ENCODE measurements at regions not wholly inside any gene's neighbourhood (a gene's known extent, or its start where the extent isn't known, plus 50 kb on each side); places are given as distances from the start of the nearest gene placed in this dataset.

- Mint-ChIP-seq H3K36me3 (ENCODE audit: insufficient read depth) (peaks cover 32% of the 10 kb centered on the region), H3K4me3 (ENCODE audit: low read depth) (no peak overlapping the region), H3K4me1 (ENCODE audit: low read depth) (peaks cover 23% of the 10 kb centered on the region), H3K27ac (no peak overlapping the region), H3K9me3 (ENCODE audit: low read depth) (peaks cover 22% of the 10 kb centered on the region), H3K27me3 (no peaks in the 10 kb centered on the region)
- DNase-seq (ENCODE audit: low spot score, unreplicated experiment): no peak
- TF ChIP-seq, protein P1, sequence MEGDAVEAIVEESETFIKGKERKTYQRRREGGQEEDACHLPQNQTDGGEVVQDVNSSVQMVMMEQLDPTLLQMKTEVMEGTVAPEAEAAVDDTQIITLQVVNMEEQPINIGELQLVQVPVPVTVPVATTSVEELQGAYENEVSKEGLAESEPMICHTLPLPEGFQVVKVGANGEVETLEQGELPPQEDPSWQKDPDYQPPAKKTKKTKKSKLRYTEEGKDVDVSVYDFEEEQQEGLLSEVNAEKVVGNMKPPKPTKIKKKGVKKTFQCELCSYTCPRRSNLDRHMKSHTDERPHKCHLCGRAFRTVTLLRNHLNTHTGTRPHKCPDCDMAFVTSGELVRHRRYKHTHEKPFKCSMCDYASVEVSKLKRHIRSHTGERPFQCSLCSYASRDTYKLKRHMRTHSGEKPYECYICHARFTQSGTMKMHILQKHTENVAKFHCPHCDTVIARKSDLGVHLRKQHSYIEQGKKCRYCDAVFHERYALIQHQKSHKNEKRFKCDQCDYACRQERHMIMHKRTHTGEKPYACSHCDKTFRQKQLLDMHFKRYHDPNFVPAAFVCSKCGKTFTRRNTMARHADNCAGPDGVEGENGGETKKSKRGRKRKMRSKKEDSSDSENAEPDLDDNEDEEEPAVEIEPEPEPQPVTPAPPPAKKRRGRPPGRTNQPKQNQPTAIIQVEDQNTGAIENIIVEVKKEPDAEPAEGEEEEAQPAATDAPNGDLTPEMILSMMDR (IDR thresholded peaks at IDR 0.05; ENCODE audit: unreplicated experiment): no peak
These were observed 254.9 kb downstream of the PRL start for GRCh38 chr6:22041797-22042480.

DNA sequence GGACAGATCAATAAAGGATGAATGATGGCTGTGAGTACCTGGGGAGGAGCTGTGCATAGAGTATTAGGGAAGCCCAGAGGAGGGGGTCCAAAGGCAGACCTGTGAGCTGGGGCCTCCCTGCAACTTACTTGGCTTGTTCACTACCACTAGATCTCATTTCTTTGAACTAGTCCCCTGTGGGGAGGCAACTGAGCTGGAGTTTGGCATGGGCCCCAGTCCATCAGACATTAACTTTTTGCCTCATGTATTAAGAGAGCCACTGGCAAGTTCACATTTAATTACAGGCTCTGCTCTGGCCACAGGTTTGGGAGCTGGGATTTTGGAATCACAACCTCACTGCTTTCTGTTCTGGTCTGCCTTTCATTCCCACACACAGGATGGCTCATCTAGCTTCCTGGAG is 254.1 kb downstream of the PRL start:
- TF ChIP-seq, protein P1 (IDR thresholded peaks at IDR 0.05; ENCODE audit: unreplicated experiment): no peak
- Mint-ChIP-seq H3K27me3 (no peaks in the 10 kb centered on the region), H3K36me3 (ENCODE audit: insufficient read depth) (peaks cover 35% of the 10 kb centered on the region), H3K27ac (no peak overlapping the region), H3K4me3 (ENCODE audit: low read depth) (no peak overlapping the region), H3K4me1 (ENCODE audit: low read depth) (peaks cover 25% of the 10 kb centered on the region), H3K9me3 (ENCODE audit: low read depth) (peaks cover 22% of the 10 kb centered on the region)
- no peak for DNase-seq (ENCODE audit: low spot score, unreplicated experiment)

DNA sequence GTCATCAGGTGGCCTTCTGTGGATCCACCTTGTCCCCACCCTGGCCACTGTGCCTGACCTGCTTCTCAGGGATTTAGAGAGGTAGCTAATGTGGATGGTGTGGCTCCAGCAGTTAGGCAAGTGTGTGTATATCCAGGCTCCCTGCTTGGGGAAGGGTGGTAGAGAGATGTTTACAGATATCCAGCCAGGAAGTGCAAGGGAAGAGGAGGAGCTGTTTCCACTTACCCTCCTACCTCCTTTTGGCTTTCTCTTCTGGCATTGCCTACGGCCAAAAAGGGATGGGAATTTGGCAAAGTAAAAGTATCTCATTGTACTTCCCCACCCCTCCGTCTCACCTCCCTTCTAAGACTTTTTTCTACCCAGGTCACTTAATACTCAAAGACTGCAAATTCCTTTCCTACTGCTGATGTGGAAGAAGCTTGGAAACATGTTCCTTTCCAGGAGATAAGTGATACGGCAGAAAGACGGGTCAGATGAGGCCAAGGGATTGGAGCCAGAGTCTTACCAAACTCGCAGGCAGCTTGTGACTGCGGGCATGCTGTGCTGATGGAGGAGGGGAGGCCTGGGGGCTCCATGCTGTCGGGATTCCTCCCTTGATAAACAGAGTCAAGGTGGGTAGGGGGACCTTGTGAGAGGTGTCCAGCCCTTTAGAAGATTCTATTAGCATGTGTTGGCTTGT is 253.4 kb downstream of the PRL start:
- Mint-ChIP-seq H3K4me3 (ENCODE audit: low read depth) (no peak overlapping the region), H3K4me1 (ENCODE audit: low read depth) (peaks cover 23% of the 10 kb centered on the region), H3K36me3 (ENCODE audit: insufficient read depth) (peaks cover 32% of the 10 kb centered on the region), H3K9me3 (ENCODE audit: low read depth) (peaks cover 21% of the 10 kb centered on the region), H3K27ac (no peak overlapping the region), H3K27me3 (no peaks in the 10 kb centered on the region)
- no peak for DNase-seq (ENCODE audit: low spot score, unreplicated experiment)
- TF ChIP-seq, protein P1 (IDR thresholded peaks at IDR 0.05; ENCODE audit: unreplicated experiment): no peak

DNA sequence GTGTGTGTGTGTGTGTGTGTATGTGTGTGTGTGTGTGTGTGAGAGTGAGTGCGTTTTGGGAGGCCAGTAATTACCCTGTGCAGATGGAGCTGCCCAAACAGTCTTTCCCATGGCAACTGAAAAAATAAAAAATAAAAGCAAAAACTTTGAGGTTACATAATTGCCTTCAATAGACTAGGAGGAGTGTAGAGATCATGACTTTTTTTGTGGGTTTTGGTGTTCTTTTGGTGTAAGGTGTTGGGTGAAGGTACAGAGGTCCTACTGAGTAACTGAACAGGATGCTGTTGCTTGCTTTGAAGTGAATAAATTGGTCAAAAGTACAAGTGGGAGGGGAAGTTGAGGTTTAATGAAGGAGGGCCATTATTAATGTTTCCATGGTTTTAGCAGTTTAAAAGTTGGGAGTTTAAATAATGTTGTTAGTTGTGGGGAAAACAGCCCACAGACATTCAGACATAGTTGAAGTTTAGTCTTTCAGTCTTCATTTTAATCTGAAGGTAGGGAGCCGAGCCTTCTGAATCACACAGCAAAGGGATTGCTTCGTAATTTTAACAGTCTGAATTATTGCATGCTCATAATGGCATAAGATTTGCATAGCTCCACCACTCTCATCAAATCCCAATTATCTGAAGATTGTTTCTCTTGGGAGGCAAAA is 251.4 kb downstream of the PRL start:
- peaks cover 5% of the 10 kb centered on the region for H3K9me3 Mint-ChIP-seq (ENCODE audit: low read depth)
- peaks cover 24% of the 10 kb centered on the region for H3K4me1 Mint-ChIP-seq (ENCODE audit: low read depth)
- peaks cover 20% of the 10 kb centered on the region for H3K36me3 Mint-ChIP-seq (ENCODE audit: insufficient read depth)
- H3K27me3 Mint-ChIP-seq: no peaks in the 10 kb centered on the region
- no peak for DNase-seq (ENCODE audit: low spot score, unreplicated experiment)
- no peak overlapping the region for H3K27ac Mint-ChIP-seq
- H3K4me3 Mint-ChIP-seq (ENCODE audit: low read depth): no peak overlapping the region
- TF ChIP-seq, protein P1 (IDR thresholded peaks at IDR 0.05; ENCODE audit: unreplicated experiment): no peak

DNA sequence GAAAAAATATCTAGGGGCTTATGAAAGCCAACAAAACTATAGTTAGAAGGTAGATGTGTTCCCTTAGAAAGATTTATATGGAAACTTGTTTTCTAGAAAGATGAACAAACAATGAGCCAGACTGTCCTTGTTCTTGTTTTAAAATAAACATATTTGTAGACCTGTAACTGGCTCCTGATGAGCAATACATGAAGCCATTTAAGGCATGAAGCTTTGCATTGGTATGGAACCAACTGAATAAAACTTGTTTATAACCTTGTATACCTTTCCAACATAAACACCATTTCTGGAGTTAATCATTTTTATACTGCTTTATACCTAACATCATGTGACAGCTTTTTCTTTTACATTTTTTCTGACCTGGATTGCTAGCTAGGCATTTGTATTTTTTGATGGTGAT is 247.8 kb downstream of the PRL start:
- H3K27ac Mint-ChIP-seq: no peak overlapping the region
- H3K4me1 Mint-ChIP-seq (ENCODE audit: low read depth): peaks cover 22% of the 10 kb centered on the region
- no peak overlapping the region for H3K4me3 Mint-ChIP-seq (ENCODE audit: low read depth)
- TF ChIP-seq, protein P1 (IDR thresholded peaks at IDR 0.05; ENCODE audit: unreplicated experiment): no peak
- peaks cover 27% of the 10 kb centered on the region for H3K36me3 Mint-ChIP-seq (ENCODE audit: insufficient read depth)
- DNase-seq (ENCODE audit: low spot score, unreplicated experiment): no peak
- H3K9me3 Mint-ChIP-seq (ENCODE audit: low read depth): peaks cover 3% of the 10 kb centered on the region
- no peaks in the 10 kb centered on the region for H3K27me3 Mint-ChIP-seq
